Activated CD8-positive, alpha-beta T cell treated with anti-CD3 and anti-CD28 coated beads for 36 hours (primary cell): ENCODE measurements at regions not wholly inside any gene's neighbourhood (a gene's known extent, or its start where the extent isn't known, plus 50 kb on each side); places are given as distances from the start of the nearest gene placed in this dataset.

Source experiments
- ATAC-seq: fragments of 200-7000 bp; cut with Tn5 transposase; one replicate; pipeline ENCODE4 v1.10.0; 2021; ENCODE audit warnings: mild to moderate bottlenecking, moderate library complexity
- CTCF ChIA-PET: fragments of 350-600 bp; sonication (Branson Sonifier 250); formaldehyde crosslinking; loops from one replicate; lab custom pipeline; 2021; ENCODE audit warnings: antibody characterized with exemption; lab: Charles Lee
- POLR2A ChIA-PET: fragments of 350-600 bp; sonication (Branson Sonifier 250); formaldehyde crosslinking; loops from one replicate; lab custom pipeline; 2021; ENCODE audit warnings: antibody characterized with exemption; lab: Charles Lee
- DNase-seq: peaks from one replicate; pipeline ENCODE4 v3.0.0-alpha.2; 2020
- H3K27ac Mint-ChIP-seq: one replicate; pipeline ENCODE4 v1.8.0; 2021; ENCODE audit warnings: mild to moderate bottlenecking, mixed read lengths
- H3K27me3 Mint-ChIP-seq: one replicate; pipeline ENCODE4 v1.8.0; 2021; ENCODE audit warnings: mixed read lengths
- H3K36me3 Mint-ChIP-seq: one replicate; pipeline ENCODE4 v1.8.0; 2021; ENCODE audit warnings: low read depth, mixed read lengths
- H3K4me1 Mint-ChIP-seq: one replicate; pipeline ENCODE4 v1.8.0; 2021; ENCODE audit warnings: low read depth, mixed read lengths
- H3K4me3 Mint-ChIP-seq: one replicate; pipeline ENCODE4 v1.8.0; 2021; ENCODE audit warnings: mild to moderate bottlenecking, moderate library complexity, mixed read lengths
- H3K9me3 Mint-ChIP-seq: one replicate; pipeline ENCODE4 v1.8.0; 2021; ENCODE audit warnings: mixed read lengths
- intact Hi-C: fragments of 100-400 bp; cut with micrococcal nuclease; formaldehyde crosslinking; loops from one replicate; pipeline ENCODE4 v1.10.0; 2022
- TF ChIP-seq, protein P1 (sequence below): fragments of 200-600 bp; IDR thresholded peaks from one replicate; pipeline ENCODE4 v1.8.0; 2022; ENCODE audit warnings: antibody characterized with exemption, mild to moderate bottlenecking

DNA sequence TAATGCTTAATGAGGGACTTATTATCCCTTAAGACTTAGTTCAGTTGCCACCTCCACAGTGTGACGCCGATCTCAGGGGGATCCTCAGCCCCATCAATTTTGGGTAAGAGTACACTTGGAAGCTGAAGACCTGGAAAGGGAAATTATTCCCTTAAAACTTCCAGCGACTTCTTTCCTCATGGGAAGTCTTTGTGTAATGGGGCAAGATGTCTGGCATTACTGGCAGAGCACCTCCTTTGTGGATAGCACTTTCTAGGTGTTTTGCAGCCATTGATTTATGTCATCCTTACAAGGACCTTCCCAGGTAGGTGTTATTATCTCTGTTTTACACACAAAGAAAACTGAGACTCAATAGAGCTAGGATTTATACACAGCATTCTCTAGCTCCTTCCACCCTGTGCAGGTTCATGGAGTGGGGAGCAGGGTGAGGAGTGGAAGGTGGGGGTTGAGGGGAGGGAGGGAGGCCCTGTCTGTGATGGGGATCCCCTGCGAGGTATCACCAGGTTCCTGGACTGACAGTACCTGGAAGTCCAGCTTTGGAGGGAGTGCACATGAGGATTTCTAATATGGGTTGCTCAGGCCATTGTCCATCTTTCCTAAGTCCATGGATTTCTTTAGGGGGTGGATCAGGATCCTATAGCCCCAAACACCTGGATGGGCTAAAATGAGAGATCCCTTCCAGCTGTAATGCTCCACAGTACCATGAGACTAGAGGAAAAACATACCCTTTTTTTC lies 79.4 kb downstream of the MYCN start:
- H3K27me3 Mint-ChIP-seq = peaks cover 11% of the 10 kb centered on the region
- POLR2A ChIA-PET = no interaction called here
- no peaks in the 10 kb centered on the region for H3K4me1 Mint-ChIP-seq
- CTCF ChIA-PET = interaction anchor here (1.0 kb wide), 1 partner anchor 80 kb away, joined by 3 read pairs; the partner anchor contains the start of gene MYCN
- H3K4me3 Mint-ChIP-seq = no peak overlapping the region
- DNase-seq = no peak
- no peak for ATAC-seq
- TF ChIP-seq, protein P1, sequence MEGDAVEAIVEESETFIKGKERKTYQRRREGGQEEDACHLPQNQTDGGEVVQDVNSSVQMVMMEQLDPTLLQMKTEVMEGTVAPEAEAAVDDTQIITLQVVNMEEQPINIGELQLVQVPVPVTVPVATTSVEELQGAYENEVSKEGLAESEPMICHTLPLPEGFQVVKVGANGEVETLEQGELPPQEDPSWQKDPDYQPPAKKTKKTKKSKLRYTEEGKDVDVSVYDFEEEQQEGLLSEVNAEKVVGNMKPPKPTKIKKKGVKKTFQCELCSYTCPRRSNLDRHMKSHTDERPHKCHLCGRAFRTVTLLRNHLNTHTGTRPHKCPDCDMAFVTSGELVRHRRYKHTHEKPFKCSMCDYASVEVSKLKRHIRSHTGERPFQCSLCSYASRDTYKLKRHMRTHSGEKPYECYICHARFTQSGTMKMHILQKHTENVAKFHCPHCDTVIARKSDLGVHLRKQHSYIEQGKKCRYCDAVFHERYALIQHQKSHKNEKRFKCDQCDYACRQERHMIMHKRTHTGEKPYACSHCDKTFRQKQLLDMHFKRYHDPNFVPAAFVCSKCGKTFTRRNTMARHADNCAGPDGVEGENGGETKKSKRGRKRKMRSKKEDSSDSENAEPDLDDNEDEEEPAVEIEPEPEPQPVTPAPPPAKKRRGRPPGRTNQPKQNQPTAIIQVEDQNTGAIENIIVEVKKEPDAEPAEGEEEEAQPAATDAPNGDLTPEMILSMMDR = no peak
- intact Hi-C loops = no loop called here
- no peaks in the 10 kb centered on the region for H3K36me3 Mint-ChIP-seq
- H3K27ac Mint-ChIP-seq = no peak overlapping the region
- H3K9me3 Mint-ChIP-seq = no peaks in the 10 kb centered on the region

DNA sequence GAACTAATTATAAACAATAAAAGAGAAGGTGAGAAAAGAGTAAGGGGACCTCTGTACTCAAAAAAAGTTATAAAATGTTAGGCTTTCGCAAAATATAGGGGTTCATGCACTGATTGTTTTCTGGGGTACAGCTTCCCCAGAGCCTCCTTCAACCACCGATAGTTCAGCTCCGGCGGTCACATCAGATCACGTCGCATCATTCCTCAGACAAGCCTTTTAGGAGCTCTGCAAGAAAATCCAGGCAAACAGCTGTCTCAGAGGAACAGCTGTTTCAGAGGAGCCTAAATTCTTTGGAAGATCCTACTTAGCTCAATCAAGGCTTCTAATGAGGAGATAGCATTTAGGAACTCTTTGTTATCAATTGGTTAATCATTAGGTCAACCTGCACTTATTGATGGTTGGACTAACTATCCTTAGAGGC lies 78.7 kb downstream of the MYCN start:
- peaks cover 18% of the 10 kb centered on the region for H3K27me3 Mint-ChIP-seq
- ChIA-PET POLR2A (no interaction called here), CTCF (interaction anchor here (1.0 kb wide), 1 partner anchor 79 kb away, joined by 3 read pairs; the partner anchor contains the start of gene MYCN)
- H3K27ac Mint-ChIP-seq = no peak overlapping the region
- H3K4me1 Mint-ChIP-seq = no peaks in the 10 kb centered on the region
- H3K4me3 Mint-ChIP-seq = no peak overlapping the region
- TF ChIP-seq, protein P1 = no peak
- DNase-seq = no peak
- ATAC-seq = no peak
- intact Hi-C loops = no loop called here
- H3K36me3 Mint-ChIP-seq = no peaks in the 10 kb centered on the region
- no peaks in the 10 kb centered on the region for H3K9me3 Mint-ChIP-seq

DNA sequence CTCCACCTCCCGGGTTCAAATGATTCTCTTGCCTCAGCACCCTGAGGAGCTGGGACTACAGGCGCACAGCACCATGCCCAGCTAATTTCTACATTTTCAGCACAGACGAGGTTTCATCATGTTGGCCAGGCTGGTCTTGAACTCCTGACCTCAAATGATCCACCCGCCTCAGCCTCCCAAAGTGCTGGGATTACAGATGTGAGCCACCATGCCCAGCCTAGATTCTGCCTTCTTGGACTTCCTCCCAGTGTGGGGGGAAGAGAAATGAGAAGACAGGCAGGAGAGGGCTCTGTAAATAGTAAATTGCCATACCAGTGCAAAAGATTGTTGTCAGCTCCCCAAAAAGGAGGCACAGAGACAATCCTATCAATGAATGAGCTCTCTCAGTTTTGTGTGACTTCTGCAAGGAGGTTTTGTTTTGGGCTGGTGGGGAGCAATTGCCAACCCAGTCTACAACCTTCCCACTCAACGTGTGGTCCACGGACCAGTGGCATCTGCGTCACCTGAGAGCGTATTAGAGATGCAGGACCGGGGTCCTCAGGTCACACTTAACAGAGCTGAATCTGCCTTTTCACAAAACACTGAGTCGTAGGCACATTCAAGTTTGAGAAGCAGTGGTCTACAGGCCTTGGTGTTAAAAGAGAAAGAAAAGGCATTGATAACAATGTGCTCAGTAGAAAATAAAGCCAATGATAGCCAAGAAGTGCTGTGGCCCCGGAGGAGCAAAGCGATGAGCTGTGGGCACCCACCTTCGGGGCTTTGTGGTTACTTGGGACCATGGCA lies 78.1 kb downstream of the MYCN start:
- peaks cover 3% of the 10 kb centered on the region for H3K4me1 Mint-ChIP-seq

DNA sequence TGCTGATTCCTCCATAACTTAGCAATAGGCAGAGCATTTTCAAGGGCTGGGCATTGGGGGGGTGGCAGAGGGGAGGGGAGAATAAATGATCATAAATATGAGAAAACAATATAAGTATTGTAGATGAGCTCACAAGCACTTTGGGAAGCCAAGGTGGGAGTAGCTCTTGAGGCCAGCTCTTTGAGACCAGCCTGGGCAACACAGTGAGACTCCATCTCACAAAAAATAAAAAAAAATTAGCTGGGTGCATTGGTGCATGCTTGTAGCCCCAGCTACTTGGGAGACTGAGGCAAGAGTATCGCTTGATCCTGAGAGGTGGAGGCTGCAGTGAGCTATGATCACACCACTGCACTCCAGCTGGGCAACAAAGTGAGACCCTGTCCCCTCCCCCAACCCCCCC lies 75.9 kb downstream of the MYCN start:
- H3K27me3 Mint-ChIP-seq = peaks cover 26% of the 10 kb centered on the region
- no peaks in the 10 kb centered on the region for H3K36me3 Mint-ChIP-seq
- H3K4me3 Mint-ChIP-seq = no peak overlapping the region
- no peak for DNase-seq
- TF ChIP-seq, protein P1 = no peak
- POLR2A ChIA-PET = no interaction called here
- H3K9me3 Mint-ChIP-seq = no peaks in the 10 kb centered on the region
- intact Hi-C loops = no loop called here
- no peak overlapping the region for H3K27ac Mint-ChIP-seq
- H3K4me1 Mint-ChIP-seq = peaks cover 6% of the 10 kb centered on the region
- no peak for ATAC-seq
- CTCF ChIA-PET = no interaction called here

More for the DNA sequence above, 78.1 kb downstream of the MYCN start:
- H3K36me3 Mint-ChIP-seq = no peaks in the 10 kb centered on the region
- no peak overlapping the region for H3K27ac Mint-ChIP-seq
- H3K9me3 Mint-ChIP-seq = no peaks in the 10 kb centered on the region
- peaks cover 22% of the 10 kb centered on the region for H3K27me3 Mint-ChIP-seq
- DNase-seq = no peak
- ChIA-PET POLR2A (no interaction called here), CTCF (interaction anchor here (1.0 kb wide), 1 partner anchor 78 kb away, joined by 3 read pairs; the partner anchor contains the start of gene MYCN)
- intact Hi-C loops = no loop called here
- ATAC-seq = no peak
- no peak overlapping the region for H3K4me3 Mint-ChIP-seq
- TF ChIP-seq, protein P1 = no peak

DNA sequence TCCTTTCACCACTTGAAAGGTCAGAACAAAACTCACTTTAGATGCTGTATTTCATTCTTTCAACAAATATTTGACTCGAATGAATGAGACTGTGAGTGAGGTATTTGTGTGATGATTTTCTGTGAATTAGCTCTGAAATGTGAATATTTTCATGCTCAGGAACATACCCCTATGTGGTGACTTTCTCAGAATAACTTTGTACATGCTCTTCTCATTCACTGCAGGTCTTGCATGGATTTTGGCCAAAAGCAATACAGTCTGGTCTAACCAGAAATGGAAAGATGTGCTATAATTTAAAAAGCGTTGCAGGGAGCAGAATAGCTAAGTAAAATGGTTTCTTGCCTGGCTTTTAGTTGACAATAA lies 75.5 kb downstream of the MYCN start:
- TF ChIP-seq, protein P1 = no peak
- peaks cover 6% of the 10 kb centered on the region for H3K4me1 Mint-ChIP-seq
- no peaks in the 10 kb centered on the region for H3K9me3 Mint-ChIP-seq
- ATAC-seq (no peak), DNase-seq (no peak)
- no peaks in the 10 kb centered on the region for H3K36me3 Mint-ChIP-seq
- H3K27me3 Mint-ChIP-seq = peaks cover 26% of the 10 kb centered on the region
- no peak overlapping the region for H3K27ac Mint-ChIP-seq
- intact Hi-C loops = no loop called here
- ChIA-PET CTCF (no interaction called here), POLR2A (no interaction called here)
- H3K4me3 Mint-ChIP-seq = no peak overlapping the region
